Right atrium auricular region (tissue), 2 donors: ENCODE measurements at regions not wholly inside any gene's neighbourhood (a gene's known extent, or its start where the extent isn't known, plus 50 kb on each side); places are given as distances from the start of the nearest gene placed in this dataset.

ENCODE experiments used
- DNase-seq: peaks from one replicate; pipeline ENCODE4 v3.0.0-alpha.2; 2019; ENCODE audit warnings: low spot score
- H3K27ac ChIP-seq, 2 donors: fragments of 200-600 bp; sonication (generic); 1 replicate in 1 of 2; 2 replicates in 1 of 2; pipeline ENCODE4 v1.5.1; 2016 to 2019
- H3K27me3 ChIP-seq, 2 donors: fragments of 200-600 bp; sonication (generic); one replicate each; pipeline versions ENCODE4 v1.5.1 to v1.6.0; 2017 to 2019
- H3K36me3 ChIP-seq: fragments of 200-600 bp; sonication (generic); one replicate; pipeline ENCODE4 v1.5.1; 2016
- H3K4me1 ChIP-seq, 2 donors: fragments of 200-600 bp; sonication (generic); one replicate each; pipeline versions ENCODE4 v1.5.1 to v1.6.0; 2017 to 2019
- H3K4me3 ChIP-seq, 2 donors: fragments of 200-600 bp; sonication (generic); 1 replicate in 1 of 2; 2 replicates in 1 of 2; pipeline ENCODE4 v1.5.1; 2017 to 2019; ENCODE audit warnings: mild to moderate bottlenecking in 1 of 2, moderate library complexity in 1 of 2
- H3K9me3 ChIP-seq, 2 donors: fragments of 200-600 bp; sonication (generic); one replicate each; pipeline ENCODE4 v1.5.1; 2019
- CTCF ChIP-seq, 2 donors: fragments of 200-600 bp; sonication (generic); IDR thresholded peaks; one replicate each; pipeline ENCODE4 v1.5.1; 2019; ENCODE audit warnings: antibody characterized with exemption in 2 of 2

GRCh38 chr4:181202240-181202639 is 1041.0 kb upstream of the TENM3 start:
- Histone ChIP-seq H3K27ac (no peak overlapping the region), H3K9me3 (no peaks in the 10 kb centered on the region), H3K4me3 (no peak overlapping the region), H3K4me1 (no peaks in the 10 kb centered on the region), H3K36me3 (no peaks in the 10 kb centered on the region), H3K27me3 (no peaks in the 10 kb centered on the region)
- TF ChIP-seq CTCF (IDR thresholded peaks at IDR 0.05), result no peak
- DNase-seq, result no peak

GRCh38 chr4:181204109-181204508 is 1039.1 kb upstream of the TENM3 start:
- H3K27me3 ChIP-seq, result no peaks in the 10 kb centered on the region
- no peaks in the 10 kb centered on the region for H3K36me3 ChIP-seq
- no peak overlapping the region for H3K4me3 ChIP-seq
- H3K4me1 ChIP-seq, result no peaks in the 10 kb centered on the region
- DNase-seq, result no peak
- no peak for TF ChIP-seq CTCF (IDR thresholded peaks at IDR 0.05)
- no peaks in the 10 kb centered on the region for H3K9me3 ChIP-seq
- no peak overlapping the region for H3K27ac ChIP-seq

- no peak for TF ChIP-seq CTCF (IDR thresholded peaks at IDR 0.05)
- H3K27ac ChIP-seq, result no peak overlapping the region
- no peak for DNase-seq
- H3K4me1 ChIP-seq, result no peaks in the 10 kb centered on the region
- no peaks in the 10 kb centered on the region for H3K36me3 ChIP-seq
- H3K4me3 ChIP-seq, result no peak overlapping the region
- H3K9me3 ChIP-seq, result no peaks in the 10 kb centered on the region
- H3K27me3 ChIP-seq, result no peaks in the 10 kb centered on the region
Measured at GRCh38 chr4:181213551-181213950, 1029.7 kb upstream of the TENM3 start.

DNA sequence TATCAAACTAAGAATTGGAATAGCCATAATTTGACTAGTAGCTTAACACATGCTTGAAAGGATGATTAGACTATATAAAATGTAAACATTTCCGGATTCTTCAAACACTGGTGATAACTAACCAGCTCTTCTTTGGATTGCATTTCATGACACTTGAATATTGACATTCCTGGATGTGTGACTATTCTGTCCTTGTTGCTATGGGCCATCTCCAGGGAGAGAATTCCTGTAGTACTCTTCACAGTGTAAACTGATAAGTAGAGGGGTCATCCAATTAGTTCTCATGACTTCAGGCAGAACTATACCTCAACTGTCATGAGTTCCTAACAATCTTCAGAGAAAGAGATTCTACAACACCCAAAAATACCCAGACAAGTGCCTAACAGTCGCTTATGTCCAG is 1026.7 kb upstream of the TENM3 start:
- Histone ChIP-seq H3K4me3 (no peak overlapping the region), H3K4me1 (no peaks in the 10 kb centered on the region), H3K27me3 (no peaks in the 10 kb centered on the region), H3K9me3 (no peaks in the 10 kb centered on the region), H3K27ac (no peak overlapping the region), H3K36me3 (no peaks in the 10 kb centered on the region)
- no peak for DNase-seq
- TF ChIP-seq CTCF (IDR thresholded peaks at IDR 0.05), result no peak

- Histone ChIP-seq H3K27me3 (no peaks in the 10 kb centered on the region), H3K9me3 (no peaks in the 10 kb centered on the region), H3K36me3 (no peaks in the 10 kb centered on the region), H3K4me1 (no peaks in the 10 kb centered on the region), H3K27ac (no peak overlapping the region), H3K4me3 (no peak overlapping the region)
- no peak for DNase-seq
- TF ChIP-seq CTCF (IDR thresholded peaks at IDR 0.05), result no peak
Measured at GRCh38 chr4:181219783-181220416, 1023.3 kb upstream of the TENM3 start.

- Histone ChIP-seq H3K36me3 (no peaks in the 10 kb centered on the region), H3K4me3 (no peak overlapping the region), H3K27ac (no peak overlapping the region), H3K4me1 (no peaks in the 10 kb centered on the region), H3K27me3 (no peaks in the 10 kb centered on the region), H3K9me3 (no peaks in the 10 kb centered on the region)
- DNase-seq, result no peak
- TF ChIP-seq CTCF (IDR thresholded peaks at IDR 0.05), result no peak
Measured at GRCh38 chr4:181224852-181225251, 1018.4 kb upstream of the TENM3 start.
